Putamen (tissue), 1 donor: ENCODE measurements at regions not wholly inside any gene's neighbourhood (a gene's known extent, or its start where the extent isn't known, plus 50 kb on each side); places are given as distances from the start of the nearest gene placed in this dataset.
A peak's percentile ranks its signal among the peaks of the same experiment; 100 is the strongest.
"Not testable (repeated sequence)": the region's sequence is repeated elsewhere in the genome, so short reads cannot be mapped to it uniquely, and the experiment has no call there.

Source experiments
- DNase-seq: peaks from one replicate; pipeline ENCODE4 v3.0.0-alpha.2; 2016; ENCODE audit warnings: low spot score

DNA sequence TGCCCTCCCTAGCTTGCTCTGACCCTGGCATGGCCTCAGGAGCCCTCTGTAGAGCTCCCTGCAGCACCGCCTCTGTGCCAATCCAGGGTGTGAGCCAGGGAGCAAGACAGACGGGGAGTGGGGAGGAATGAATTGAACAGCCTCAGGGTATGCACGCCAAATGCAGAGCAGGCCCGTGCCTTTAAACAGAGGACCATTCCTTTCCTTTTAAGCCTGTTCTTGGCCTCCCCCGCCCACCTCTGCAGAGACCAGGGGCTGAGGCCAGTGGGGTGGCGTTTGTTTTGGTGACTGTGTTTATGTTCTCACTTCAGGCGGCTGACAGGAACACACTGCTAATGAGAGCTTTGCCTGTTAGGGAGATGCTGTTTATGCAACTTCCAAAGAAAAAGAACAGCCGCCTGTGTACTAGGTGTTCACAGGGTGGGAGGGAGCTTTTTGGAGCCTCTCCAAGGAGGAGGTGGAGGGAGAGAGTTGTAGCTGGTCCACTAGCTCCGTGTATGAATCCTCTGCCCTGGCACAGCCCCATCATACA is 528.1 kb upstream of the DPP6 start:
- DNase-seq: peak; percentile 66

DNA sequence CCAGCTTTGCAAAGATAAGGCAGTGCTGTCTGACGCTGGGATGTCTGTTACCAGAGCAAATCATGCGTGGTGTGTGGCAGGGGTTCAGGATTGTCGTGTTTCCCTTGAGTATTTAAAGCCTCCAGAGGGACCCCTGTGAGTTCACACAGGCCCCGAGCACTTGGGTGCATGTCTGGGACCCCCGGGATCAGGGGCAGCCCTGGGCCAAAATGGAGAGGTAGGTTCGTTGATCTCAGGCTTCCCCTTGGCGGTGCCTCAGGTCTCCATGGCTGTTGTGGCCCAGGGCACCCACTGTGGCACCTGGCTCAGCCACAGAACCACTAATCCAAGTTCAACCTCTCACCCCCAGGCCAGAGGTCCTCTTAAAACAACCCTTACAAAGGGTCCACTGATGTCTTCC is 523.1 kb upstream of the DPP6 start:
- no peak for DNase-seq

DNA sequence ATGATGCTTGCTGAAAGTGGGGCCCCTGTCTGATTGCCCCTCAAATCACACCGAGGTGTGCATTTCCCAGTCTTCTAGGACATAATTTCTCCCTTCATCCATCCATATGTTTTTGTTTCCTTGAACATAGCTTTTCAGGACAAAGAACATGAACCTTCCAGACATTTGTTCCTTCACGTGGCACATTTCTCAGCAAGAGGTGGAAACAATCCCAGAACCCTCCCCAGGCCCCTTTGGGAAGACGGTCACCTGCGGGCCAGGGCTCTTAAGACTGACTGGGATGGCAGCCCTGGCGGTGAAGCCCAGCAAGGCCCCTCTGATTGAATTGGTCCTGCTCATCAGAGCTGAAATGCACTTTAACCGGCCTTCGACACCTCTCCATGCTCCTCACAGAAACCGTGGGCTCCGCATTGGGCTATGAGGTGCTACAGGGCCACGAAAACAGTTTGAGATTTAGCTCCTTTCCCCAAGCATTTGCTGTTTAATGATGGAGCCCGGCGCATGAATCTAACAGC is 522.5 kb upstream of the DPP6 start:
- no peak for DNase-seq

DNA sequence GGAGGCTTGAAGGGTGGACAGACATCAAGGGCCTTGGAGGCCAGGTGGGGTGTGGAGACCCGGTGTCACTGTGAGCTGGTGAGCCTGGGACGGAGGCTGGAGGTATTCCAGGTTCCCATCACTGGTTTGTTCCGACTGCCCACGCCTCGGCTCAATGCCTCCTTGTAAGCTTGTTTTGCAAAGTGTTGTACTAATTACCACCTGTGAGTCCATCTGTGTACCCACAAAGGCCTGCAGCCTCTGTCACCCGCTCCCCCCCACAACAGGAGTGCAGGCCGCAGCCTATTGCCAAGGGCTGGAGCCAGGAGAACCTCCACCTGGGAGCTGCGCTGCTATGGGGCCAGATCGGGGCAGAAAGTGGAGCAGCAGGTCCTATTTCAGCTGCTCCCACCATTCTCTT is 521.8 kb upstream of the DPP6 start:
- no peak for DNase-seq

DNA sequence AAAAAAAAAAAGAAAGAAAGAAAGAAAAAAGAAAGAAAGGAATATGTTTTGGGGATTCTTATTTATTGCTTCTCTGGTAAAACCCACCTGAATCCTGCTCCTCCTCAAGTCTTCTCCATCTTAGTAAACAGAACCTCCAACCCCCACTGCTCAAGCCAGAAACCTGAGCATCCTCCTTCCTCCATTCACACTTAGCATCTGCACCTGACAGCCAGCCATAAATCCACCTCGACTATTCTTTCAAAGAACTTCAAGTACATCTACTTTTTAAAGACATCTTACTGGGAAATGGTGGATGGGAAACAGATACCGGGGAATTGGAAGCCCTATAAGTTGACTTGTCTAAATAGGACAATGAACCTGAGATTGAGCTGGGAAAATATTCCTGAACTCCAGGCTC is 519.9 kb upstream of the DPP6 start:
- DNase-seq: no peak

DNA sequence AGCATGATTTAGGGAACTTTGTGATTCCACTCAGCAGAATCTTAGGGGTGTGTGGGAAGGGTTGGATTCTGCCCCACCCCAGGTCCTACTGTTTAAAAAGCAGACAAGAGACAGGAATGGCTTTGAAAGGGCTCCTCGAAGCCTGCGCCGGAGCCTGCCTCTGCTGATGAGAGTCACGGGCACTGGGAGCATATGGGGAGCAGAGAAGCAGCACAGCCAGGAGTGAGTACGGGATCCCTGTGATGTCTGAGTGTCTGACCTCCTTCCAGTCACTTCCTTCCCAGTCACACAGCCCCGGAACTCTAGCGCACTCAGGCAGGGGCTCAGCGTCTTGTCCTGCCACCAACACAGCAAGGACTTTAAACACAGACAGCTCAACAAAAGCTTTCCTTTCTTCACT is 514.9 kb upstream of the DPP6 start:
- DNase-seq: no peak

DNA sequence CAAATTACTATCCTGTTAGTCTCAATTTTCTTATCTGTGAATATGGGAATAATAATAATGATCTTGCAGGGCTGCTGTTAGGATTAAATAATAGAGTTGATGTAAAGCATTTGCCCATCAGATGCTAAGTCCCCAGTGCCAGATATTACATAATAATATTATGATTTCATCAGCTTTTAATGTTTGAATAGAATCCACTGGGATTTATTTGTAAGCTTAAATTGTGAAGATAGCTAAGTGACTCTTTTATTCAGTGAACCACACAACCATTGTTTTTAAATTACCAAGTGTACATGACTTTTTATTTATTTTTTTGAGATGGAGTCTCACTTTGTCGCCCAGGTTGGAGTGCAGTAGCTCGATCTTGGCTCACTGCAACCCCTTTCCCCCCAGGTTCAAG is 510.3 kb upstream of the DPP6 start:
- no peak for DNase-seq

DNA sequence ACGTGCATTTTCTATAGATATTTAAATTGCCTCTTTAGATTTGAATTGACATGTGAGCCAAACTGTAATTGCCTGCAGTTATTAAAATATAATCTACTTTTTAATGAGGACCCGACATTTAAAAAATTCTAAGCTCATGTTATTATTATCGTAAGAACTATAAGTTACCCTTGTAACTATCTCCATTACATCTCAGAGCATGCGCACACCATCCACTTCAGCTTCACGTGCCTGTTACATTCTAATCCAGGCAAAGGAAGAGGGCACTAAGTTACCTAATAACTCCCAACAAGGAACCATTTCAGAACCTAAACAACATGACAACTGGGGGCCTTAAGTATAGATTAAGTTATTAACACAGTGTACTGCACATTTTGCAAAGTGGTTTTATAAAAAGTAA is 509.0 kb upstream of the DPP6 start:
- DNase-seq: no peak

DNA sequence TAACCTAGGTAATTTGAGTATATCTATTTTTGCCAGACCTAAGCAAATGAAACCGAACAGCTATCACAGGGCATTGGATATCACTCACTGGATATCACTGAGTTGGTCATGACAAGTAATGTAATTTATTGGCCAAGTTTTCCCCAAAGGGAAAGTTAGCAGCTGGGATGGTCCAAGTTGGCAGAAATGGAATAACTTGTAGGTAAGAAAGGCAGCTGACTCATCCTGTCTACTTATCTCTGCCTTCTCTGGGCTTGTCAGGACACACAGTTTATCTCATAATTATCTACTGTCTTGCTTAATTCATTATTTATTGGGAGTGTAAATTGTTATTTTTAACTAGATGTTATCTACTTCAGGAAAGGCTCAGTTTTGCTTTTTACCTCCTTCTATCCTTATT is 502.0 kb upstream of the DPP6 start:
- DNase-seq: no peak

DNA sequence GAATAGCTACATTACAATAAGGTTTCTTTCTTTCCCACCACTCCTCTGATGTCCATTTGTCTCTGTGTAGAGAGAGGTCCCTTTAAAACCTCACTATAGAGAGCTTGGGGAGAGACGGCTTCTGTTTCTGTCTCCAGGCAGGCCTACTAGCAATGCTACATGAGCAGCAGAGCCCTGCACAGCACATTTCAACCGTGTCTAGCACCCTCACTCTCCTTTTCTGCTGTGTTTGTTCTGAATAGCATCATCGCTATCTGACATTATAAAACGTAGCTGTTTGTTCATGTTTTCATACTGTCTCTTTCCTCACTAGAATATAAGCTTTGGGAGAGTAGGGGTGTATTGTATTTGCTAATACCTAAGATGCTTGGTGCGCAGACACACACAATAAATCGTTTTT is 487.8 kb upstream of the DPP6 start:
- DNase-seq: no peak

DNA sequence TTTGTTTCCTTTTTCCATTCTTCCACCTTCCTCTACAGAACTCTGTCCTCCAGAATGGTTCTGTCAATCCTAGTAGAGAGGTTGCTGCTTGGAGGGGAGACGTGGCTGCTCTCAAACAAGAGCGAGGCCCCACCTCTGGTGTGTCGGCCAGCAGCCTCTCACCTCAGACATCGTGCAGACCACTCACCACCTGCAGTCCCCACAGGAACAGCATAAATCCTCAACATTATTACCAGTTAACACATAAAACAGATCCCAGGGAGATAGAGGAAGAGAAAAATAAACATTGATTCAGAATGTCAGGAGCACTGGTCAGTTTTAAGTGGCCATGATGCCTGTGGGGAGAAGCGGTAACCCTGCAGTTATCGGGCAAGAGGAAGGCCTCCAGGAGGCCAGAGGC is 485.9 kb upstream of the DPP6 start:
- DNase-seq: no peak

DNA sequence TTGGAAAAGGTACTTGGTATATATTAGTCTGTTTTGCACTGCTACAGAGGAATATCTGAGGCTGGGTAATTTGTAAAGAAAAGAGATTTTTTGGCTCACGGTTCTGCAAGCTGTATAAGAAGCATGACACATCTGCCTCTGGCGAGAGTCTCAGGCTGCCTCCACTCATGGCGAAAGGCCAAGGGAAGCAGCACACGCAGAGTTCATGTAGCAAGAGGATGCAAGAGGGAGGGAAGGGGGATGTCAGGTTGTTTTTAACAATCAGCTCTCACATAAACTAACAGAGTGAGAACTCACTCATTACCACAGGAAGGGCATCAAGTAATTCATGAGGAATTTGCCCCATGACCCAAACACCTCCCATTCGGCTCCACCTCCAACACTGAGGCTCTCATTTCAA is 484.8 kb upstream of the DPP6 start:
- DNase-seq: no peak

DNA sequence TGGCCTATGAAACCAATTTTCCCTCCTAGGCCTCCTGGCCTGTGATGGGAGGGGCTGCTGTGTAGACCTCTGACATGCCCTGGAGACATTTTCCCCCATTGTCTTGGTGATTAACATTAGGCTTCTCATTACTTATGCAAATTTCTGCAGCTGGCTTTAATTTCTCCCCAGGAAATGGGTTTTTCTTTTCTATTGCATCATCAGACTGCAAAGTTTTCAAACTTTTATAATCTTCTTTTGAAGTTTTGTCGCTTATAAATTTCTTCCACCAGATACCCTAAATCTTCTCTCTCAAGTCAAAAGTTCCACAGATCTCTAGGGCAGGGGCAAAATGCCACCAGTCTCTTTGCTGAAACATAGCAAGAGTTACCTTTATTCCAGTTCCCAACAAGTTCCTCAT is 482.7 kb upstream of the DPP6 start:
- DNase-seq: not testable (repeated sequence)

DNA sequence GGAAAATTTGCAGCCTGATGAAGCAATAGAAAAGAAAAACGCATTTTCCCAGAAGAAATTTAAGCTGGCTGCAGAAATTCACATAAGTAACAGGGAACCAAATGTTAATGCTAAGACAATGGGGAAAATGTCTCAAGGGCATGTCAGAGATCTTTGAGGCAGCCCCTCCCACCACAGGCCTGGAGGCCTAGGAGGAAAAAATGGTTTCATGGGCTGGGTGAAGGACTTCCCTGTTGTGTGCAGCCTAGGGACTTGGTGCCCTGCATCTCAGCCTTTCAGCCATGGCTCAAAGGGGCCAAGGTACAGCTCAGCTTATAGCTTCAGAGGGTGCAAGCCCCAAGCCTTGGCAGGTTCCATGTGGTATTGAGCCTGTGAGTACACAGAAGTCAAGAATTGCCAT is 476.1 kb upstream of the DPP6 start:
- no peak for DNase-seq

DNA sequence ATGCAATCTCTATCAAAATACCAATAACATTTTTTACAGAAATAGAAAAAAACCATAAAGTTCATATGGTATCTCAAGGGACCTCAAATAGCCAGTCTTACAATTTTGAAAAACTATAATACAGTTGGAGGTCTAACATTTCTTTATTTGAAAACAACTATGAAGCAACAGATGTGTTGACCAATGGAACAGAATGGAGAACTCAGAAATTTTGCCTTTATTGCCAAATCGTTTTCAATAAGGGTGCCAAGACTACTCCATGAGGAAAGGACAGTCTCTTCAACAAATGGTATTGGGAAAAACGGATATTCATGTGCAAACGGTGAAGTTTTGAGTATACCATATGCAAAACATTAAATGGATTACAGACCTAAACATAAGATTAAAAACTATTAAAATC is 470.8 kb upstream of the DPP6 start:
- DNase-seq: no peak

DNA sequence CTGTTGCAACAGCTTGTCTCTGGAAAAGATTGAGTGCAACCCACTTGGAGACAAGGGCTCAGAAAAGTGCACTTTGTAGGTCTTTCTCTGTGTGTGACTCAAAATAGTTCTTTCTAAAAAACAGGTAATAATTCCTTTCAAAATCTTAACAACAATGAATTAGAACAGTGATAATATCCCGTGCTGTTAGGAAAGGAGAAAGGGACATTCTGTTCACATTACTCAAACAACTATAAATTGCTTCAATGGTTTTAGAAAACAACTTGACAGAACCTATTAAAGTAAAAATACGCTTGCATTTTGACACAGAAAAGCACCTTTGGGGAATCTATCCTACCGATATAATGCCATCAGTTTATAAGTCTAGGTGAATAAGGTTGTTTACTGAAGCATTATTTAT is 468.1 kb upstream of the DPP6 start:
- DNase-seq: no peak

DNA sequence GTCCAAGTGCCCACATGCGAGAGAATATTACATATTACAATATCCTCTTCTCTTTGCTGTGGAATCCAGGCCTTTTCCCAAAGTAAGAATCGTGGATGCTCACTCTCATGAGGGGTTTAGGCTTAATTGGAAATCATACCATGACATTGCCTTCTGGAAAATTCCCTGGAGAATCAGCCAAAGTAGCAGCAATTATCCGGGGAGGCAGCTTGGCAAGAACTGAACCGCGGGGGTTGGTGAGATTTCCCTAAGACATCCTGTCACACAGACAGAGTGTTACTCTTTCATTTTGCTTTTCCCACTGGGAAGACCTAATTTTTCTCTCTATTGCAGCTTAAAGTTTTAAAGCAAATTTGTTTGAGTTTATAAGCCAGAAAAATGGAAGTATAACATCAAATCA is 463.6 kb upstream of the DPP6 start:
- DNase-seq: peak; percentile 69

DNA sequence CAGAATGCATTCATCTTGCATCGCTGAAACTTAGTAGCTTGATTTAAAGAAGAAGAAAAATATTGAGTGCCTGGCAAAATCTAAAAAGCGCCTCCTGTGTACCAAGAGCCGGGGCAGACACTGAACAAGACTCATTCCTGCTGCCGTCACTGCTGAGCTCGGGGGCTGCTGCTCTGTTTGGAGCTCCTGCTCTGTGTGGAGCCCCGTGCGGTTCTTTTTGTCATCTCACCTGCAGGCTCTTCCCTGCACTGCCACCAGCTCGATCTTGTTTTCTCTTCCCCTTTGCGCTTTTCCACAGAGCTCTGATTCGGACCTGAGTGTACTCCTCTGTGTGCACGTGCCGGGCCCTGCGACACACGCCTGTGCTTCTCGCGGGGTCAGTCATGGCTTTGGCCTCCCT is 462.1 kb upstream of the DPP6 start:
- DNase-seq: no peak

DNA sequence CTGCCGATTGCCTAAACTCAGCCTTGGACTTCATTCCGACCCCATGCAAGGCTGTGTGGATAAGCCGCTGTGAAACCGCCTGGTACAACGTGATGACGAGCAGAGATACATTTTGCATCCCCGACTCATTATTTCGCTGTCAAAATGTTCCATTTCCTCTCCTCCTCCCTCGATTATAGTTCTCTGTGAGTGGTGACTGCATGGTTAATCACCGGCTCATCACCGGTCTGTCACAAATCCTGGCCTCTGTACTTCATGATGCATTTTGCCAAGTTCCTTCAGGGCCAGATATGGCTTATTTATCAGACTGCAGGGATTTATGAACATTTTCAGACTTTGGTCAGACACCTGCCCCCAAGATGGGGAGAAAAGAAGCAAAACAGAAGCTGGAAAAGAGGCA is 461.6 kb upstream of the DPP6 start:
- no peak for DNase-seq

DNA sequence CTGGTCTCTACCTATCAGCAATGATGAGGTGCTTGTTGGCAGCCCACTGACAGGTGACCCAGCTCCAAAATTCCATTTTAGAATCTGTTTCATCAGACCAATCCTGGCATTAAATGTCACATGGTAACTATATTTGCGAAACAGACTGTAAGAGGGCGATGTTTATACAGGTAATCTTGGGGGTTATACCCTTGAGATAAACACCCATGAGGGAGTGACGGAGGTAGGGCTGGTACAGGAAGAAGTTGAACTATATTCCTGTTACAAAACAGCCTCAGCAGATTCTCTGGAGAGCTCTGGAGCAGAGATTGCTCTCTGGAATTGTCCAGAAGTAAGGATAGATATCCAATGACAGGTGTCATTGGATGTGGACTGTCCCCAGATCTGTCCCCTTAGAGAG is 444.8 kb upstream of the DPP6 start:
- DNase-seq: no peak

DNA sequence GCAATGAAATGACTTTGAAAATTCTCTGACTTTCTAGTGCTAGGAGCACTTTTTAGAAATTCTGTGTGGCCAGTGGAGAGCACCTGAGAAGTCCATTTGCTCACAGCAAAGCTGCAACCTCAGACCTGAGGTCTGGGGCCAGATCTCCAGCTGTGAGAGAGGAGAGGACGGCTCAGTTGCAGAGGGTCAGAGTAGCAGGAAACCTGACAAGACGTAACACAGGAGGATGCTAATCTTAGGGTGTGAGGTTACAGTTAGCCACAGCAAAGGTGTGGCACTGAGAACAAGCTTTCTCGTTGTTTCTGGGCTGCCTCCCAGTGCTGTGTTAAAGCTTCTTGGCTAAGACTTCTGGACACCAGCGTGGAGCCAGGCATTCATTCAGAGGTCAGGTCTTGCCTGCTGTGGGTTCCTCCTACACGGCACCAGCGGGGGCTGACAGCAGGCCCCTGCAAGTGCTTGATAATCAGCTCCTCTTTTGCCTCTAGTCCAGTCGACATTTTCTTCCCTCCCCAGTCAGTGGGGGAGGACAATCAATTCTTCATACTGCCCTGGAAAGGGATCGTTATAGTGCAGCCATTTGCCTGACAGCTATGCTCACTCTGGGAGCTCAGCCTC is 435.4 kb upstream of the DPP6 start:
- no peak for DNase-seq

DNA sequence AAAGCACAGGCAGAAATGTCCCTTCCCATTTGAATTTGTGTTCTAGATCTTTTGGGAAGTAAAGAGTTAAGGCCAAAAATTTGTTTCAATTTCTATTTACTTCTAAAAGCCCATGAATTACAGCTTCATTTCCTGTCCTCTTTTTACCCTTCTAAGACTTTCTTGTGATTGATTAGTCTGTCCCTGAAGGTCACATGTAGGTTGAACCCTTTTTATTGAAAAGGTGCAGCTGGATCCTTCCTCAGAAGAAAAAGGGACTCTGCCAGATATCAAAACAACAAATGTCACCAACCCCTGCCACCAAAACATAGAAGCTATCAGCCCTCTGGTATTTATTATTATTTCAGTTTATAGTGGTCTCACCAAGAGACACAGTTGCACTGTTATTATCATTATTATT is 424.9 kb upstream of the DPP6 start:
- DNase-seq: no peak

DNA sequence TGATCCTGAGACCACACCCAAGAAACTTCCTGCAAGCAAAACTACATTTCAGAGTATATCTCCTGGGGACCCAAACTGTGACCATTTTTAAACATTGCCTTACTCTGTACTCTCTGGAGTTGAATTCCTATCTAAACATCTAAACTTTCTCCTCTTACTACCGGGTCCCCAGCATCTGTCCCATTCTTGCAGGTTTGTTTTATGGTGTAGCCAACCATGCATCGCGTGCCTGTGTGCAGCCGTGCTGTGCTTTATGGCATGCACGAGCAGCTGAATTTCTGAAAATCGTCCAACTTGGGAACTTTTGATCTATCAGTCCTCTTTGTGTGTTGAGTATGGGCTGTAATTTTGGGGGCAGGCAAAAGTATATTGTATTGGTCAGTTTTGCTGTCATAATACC is 423.8 kb upstream of the DPP6 start:
- DNase-seq: no peak

DNA sequence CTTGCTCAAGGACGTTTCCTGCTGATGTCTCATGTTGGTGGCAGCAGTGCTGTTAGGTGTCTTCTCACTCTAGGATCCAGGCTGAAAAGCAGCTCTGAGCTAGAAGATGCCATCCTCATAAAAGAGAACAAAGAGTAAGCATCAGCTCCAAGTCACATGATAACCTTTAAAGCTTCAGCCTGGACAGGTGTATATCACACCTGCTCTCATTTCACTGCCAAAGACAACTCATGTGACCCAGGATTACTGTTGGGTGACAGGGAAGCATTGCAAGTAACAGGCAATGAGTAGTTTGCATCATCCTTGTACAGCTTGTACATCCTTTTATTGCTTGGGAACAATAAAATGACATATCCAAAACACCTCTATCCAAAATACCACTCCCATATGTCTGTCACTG is 423.4 kb upstream of the DPP6 start:
- DNase-seq: no peak
